GM18519 (cell line): ENCODE measurements at regions not wholly inside any gene's neighbourhood (a gene's known extent, or its start where the extent isn't known, plus 50 kb on each side); places are given as distances from the start of the nearest gene placed in this dataset.

Experiments used
- ATAC-seq: cut with Tn5 transposase; IDR thresholded peaks from one replicate; pipeline ENCODE4 v1.9.1; 2021; ENCODE audit warnings: mild to moderate bottlenecking, moderate library complexity; ENCODE audit not compliant: unreplicated experiment, low FRiP score

DNA sequence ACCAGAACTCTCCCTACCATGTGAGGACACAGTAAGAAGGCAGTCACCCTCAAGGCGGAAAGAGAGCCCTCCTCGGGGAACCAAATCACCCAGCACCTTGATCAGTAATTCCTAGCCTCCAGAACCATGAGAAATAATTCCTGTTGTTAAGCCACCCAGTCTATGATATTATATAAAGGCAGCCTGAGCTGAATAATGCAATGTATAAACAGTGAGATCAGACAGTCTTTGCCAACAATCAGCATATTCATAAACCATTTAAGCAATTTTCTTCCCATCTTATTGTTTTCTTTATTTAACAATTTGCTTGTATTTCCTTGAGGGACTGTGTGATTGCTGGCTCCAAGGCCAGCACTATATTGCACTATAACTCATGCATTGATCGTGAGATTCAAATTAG lies 144.4 kb upstream of the DAPK1 start:
- ATAC-seq, result no peak

GRCh38 chr9:87354147-87354546 lies 143.5 kb upstream of the DAPK1 start:
- ATAC-seq, result no peak

GRCh38 chr9:87357600-87357999 lies 140.1 kb upstream of the DAPK1 start:
- no peak for ATAC-seq

DNA sequence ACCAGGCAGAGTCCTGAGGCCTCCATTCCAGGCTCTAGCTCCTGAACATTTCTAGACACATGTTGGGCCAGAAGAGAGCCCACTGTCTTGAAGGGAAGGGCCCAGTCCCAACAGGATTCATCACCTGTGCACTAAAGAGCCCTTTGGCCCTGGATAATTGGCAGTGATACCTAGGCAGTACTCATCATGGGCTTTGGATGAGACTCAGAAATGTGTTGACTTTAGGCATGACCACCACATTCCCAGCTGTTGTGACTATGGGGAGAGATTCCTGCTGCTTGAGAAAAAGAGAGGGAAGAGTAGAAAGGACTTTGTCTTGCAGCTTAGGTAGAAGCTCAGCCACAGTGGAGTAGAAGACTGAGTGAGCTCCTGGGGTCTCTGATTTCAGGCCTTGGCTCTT lies 138.4 kb upstream of the DAPK1 start:
- no peak for ATAC-seq

- no peak for ATAC-seq
These were observed 137.6 kb upstream of the DAPK1 start for GRCh38 chr9:87359958-87360601.

GRCh38 chr9:87370049-87370685 lies 127.5 kb upstream of the DAPK1 start:
- no peak for ATAC-seq

- ATAC-seq, result no peak
These were observed 125.8 kb upstream of the DAPK1 start for GRCh38 chr9:87371795-87372355.

DNA sequence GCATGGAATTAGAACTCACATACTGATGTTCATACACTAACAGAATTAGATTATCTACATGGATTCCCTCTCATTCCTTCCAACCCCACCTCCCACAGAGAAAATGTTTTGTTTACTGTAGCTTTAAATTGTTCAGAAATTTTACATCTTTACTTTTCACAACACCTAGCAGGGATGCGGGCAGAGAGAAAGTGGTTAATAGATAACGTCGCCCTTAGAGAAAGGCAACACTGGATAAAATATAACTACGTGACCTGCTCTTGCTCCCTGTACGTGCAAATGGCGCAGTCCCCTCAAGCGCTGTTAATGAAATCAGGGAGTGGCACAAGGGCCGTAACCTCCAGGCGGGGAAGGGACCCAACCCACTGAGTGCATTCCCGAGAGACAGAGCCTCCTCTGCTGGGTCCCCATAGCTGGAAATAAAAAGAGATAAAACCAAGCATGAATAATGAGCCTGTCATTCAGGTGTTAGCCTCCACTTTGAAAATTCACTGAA lies 125.3 kb upstream of the DAPK1 start:
- ATAC-seq, result no peak

DNA sequence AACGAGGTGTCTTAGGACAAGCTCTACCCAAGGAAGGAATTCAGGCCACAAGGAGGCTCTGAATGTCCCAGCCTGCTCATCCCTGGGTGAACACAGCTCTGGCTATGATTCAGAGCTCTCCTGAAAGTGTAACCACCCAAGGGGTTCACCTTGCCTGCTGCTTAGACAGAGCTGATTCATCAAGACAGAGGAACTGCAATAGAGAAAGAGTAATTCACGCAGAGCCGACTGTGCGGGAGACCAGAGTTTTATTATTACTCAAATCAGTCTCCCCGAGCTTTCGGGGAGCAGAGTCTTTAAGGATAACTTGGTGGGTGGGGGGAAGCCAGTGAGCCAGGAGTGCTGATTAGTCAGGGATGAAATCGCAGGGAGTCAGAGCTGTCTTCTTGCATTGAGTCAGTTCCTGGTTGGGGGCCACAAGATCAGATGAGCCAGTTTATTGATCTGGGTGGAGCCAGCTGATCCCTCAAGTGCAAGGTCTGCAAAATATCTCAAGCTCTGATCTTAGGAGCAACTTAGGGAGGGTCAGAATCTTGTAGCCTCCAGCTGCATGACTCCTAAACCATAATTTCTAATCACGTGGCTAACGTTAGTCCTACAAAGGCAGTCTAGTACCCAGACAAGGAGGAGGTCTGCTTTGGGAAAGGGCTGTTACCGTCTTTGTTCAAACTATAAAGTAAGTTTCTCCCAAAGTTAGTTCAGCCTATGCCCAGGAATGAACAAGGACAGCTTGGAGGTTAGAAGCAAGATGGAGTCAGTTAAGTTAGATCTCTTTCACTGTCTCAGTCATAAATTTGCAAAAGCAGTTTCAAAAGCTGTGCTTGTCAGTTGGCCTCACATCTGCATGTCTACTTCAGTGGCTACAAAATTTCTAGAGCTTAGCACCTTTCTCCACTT lies 123.4 kb upstream of the DAPK1 start:
- peak; percentile 77 for ATAC-seq

- no peak for ATAC-seq
These were observed 122.1 kb upstream of the DAPK1 start for GRCh38 chr9:87375397-87376073.

- ATAC-seq, result no peak
These were observed 119.0 kb upstream of the DAPK1 start for GRCh38 chr9:87378676-87379075.

- ATAC-seq, result no peak
These were observed 118.4 kb upstream of the DAPK1 start for GRCh38 chr9:87379300-87379699.

- no peak for ATAC-seq
These were observed 116.5 kb upstream of the DAPK1 start for GRCh38 chr9:87381050-87381711.

- no peak for ATAC-seq
These were observed 115.9 kb upstream of the DAPK1 start for GRCh38 chr9:87381746-87382145.

DNA sequence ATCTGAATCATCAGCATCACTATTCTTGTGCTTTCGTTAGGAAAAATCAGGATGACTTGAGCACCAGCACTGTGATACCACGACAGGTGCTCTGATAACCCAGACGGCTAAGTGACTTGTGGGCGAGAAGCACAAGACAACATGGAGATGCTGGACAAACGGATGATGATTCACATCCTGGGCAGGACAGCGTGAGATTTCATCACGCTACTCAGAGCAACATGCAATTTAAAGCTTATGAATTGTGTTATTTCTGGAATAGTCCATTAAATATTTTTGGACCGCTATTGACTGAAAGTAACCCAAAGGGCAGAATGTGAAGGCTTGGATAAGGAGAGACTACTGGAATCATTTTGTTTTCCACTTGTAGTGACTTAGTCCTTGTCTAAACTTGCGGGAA lies 114.8 kb upstream of the DAPK1 start:
- ATAC-seq, result no peak

GRCh38 chr9:87383344-87384150 lies 114.1 kb upstream of the DAPK1 start:
- no peak for ATAC-seq

GRCh38 chr9:87386490-87387025 lies 111.1 kb upstream of the DAPK1 start:
- ATAC-seq, result no peak

DNA sequence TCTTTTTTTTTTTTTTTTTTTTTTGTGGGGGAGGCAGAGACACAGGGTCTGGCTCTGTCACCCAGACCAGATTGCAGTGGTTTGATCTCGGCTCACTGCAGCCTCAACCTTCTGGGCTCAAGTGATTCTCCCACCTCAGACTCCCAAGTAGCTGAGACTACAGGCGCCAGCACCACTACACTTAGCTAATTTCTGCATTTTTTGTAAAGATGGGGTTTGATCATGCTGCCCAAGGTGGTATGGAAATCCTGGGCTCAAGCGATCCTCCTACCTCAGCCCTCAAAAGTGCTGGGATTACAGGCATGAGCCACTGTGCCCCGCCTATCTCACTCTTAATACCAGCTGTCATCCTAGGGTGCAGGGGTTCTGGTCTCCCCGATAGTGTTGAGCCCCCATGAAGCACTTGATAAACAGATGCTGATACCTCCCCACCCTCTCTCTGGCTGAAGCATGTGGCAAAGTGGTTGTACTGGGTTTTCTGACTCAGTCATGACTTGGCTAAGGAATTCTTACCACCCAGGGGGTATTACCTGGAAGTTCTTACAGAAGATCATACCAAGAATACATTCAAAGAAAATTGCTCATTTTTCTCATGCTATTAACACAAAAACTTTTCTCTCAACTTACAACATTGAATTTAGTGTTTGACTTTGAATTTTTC lies 110.2 kb upstream of the DAPK1 start:
- no peak for ATAC-seq
